GM21717 (cell line): ENCODE measurements at regions not wholly inside any gene's neighbourhood (a gene's known extent, or its start where the extent isn't known, plus 50 kb on each side); places are given as distances from the start of the nearest gene placed in this dataset.

ENCODE experiments used
- ATAC-seq: cut with Tn5 transposase; IDR thresholded peaks from one replicate; pipeline ENCODE4 v1.9.1; 2021; ENCODE audit warnings: mild to moderate bottlenecking, moderate library complexity; ENCODE audit not compliant: unreplicated experiment

DNA sequence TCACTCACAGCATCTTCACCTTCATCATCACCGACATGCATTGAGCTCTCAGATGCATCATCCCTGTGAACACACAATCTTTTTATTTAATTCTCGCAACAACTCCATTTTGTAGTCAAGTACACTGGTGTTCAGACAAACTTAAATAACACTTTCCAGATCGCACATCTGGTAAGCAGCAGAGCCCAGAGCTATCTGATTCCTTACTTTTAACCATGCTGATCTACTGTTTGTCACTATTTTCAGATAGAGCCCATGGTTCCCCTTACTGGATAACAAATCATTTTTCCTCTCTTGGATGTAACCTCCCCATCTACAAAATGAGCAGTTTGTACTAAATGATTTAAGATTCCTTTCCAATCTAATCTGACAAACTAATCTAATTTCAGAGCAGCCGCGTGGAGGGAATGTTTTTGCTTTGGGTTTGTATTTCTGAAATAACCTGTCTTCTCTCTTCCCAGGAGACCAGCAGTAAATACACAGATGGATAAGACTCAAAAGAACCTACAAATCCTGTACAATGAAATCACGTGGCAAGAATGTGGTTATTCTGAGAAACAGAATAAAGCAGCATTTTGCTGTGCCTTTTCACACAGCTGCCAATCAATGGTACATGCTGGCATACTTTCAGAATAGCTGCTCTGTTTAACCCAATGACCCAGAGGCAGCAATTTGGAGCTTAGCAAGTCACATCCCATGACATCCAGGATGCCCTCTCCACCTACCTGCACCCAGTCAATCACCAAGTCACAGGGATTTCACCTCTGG, 72.9 kb upstream of the CCL2 start:
- ATAC-seq = no peak

DNA sequence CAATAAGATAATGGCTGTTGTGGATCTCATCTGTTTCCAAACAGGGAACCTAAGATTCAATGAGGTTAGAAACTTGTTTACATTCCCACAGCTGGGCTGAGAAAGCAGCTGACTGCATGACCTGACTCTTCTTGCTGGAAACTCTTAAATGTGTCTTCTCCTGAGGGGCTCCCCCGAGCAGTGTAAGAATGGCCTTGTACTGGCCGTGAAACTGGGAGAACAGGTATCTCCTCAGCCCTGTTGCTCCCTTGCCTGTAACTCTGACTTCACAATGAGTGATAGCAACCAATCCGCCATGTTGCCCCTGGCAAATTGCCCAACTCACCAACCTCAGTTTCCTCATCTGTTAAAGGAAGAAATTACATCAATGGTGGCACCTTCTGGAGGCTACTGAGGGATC, 59.1 kb upstream of the CCL2 start:
- no peak for ATAC-seq

DNA sequence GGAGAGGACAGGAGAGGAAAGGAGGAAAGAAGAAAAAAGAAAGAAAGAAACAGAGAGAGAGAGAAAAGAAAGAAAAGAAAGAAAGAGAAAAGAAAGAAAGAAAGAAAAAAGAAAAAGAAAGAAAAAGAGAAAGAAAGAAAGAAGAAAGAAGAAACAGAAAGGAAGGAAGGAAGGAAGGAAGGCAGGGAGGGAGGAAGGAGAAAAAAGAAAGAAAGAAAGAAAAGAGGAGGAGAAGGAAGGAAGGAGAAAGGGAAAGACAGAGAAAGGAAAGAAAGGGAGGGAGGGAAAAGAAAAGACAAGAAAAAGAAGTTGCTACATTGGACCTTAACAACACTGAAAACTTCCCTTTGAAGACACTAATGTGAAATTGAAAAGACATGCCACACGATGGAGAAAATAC, 56.6 kb upstream of the CCL2 start:
- no peak for ATAC-seq

DNA sequence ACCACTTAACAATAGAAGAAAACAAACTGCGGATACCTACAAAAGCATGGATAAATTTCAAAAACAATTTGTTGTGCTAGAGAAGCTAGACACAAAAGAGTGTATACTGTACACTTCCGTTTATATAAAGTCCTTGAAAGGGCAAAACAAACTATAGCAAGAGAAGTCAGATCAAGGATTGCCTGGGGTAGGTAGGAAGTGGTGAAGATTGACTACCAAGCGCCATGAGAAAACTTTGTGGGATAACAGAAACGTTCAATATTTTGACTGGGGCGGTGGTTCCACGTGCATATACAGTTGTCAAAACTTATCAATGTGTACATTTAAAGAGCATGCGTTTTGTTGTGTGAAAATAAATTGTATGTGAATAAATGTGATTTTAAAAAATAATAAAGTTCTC, 55.6 kb upstream of the CCL2 start:
- no peak for ATAC-seq

DNA sequence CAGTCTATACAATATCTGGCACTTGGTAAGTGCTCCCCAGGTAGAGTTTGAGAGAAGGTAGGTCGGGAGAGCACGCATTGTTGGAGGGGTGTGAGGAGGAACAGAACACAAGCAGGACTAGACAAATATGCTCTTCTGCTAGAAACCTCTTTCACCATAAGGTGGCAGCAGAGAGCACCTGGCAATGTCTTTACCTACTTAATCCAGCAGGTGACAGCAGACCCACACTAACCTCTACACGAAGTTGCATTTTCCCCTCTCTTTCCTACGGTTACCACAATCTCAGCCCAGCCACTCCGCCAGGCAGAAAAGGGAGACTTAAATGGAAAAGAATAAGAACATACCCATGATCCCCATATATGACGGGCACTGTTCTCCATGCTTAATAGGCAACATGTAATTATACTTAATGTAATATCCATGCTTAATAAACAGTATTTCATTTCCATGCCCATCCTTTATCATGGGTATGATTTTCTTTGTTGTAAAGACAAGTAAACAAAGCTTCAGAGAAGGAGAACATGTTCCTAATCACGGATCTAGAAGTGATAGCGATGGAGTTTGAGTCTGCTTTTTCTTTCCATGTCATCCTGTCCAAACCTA, 55.1 kb upstream of the CCL2 start:
- ATAC-seq = peak; percentile 43

DNA sequence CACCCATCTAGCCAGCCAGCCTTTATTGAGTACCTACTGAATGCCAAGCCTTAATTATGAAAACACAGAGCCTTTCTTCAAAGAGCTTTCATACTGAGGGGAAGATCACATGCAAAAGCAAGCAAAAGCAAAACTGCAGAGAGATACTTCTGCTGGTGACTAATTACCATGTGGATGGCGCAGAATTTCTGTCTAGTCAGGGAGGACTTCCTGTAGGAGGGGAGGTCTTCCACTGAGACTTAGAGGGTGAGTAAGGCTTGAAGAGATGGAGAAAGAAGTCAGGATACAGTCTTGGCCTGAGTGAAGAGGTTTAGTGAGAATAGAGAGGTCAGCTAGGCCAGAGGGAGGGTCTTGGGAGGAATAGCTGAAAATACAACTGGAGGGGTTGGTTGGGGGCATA, 53.9 kb upstream of the CCL2 start:
- no peak for ATAC-seq

DNA sequence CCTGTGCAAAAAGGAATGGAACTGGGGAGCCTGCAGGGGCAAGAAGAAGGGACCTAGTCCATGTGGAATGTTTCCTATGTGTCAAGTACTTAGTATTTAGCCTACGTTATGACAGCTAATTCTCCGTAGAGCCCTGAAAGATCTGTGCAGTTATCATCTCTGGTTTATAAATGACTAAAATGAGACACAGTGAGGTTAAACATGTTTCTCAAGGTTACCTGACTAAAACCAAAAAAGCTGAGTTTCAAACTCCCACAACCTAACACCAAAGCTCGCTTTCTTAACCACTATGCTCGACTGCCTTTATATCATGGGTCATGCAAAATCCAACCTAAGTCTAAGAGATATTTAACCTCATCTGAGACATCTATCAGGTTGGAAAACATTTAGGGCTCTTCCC, 53.3 kb upstream of the CCL2 start:
- ATAC-seq = no peak

DNA sequence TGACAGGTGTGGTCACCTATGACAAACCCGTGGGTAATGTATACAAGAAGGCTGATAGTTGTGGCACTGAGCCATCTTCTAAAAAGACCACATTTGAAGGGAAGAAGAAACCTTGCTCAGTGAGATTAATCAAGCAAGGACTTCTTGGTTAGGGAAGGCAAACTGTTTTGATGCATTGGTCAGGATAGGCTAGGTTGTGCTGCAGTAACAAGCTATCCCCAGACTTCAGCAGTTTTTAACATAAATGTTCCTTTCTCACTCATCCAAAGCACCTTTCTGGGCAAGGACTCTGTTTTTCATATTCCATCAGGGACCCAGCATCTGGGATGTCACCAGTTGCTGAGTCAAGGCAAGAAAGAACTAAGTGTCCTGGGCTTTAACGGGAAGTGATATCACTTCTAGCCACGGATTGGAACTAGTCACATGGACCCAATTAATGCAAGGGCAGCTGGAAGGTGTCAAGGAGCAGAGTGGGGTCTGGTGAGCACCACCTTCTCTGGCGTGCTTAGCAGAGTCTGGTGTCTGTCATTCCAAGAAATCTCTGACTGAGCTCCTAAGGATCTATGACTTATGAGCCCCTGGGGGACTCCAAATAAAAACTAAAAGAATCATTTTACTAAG, 52.0 kb upstream of the CCL2 start:
- ATAC-seq = no peak

DNA sequence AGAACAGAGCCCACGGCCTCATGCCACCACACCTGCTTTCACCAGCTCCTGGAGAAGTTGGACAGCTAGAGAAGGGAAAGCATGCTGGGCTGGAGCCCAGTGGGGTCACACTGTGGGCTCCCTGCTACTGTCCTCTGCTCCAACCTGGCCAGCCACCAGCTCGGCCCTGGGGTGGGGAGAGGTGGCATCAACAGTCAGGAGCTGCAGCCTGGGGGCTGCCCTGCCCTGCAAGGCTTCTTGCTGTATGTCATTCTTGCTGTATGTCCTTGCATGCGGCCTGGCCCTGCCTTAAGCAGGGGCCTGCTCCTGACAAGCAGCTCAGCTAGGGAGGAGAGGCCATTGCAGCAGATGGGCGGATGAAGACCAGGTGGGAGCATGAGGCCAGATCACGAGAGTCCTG, 50.7 kb upstream of the CCL2 start:
- no peak for ATAC-seq
